ENCODE measurements at regions not wholly inside any gene's neighbourhood (a gene's known extent, or its start where the extent isn't known, plus 50 kb on each side); places are given as distances from the start of the nearest gene placed in this dataset.

GRCh38 chr1:234554218-234554697 lies 55.7 kb downstream of the IRF2BP2 start:
- no peak for DNase-seq

GRCh38 chr1:234553240-234554188 lies 56.5 kb downstream of the IRF2BP2 start:
- DNase-seq, result no peak

- no peak for DNase-seq
Measured at GRCh38 chr1:234551032-234551378, 59.0 kb downstream of the IRF2BP2 start.

- no peak for DNase-seq
Measured at GRCh38 chr1:234550341-234551031, 59.5 kb downstream of the IRF2BP2 start.

- DNase-seq, result no peak
Measured at GRCh38 chr1:234549447-234550021, 60.4 kb downstream of the IRF2BP2 start.

- DNase-seq, result no peak
Measured at GRCh38 chr1:234546890-234547788, 62.8 kb downstream of the IRF2BP2 start.

- no peak for DNase-seq
Measured at GRCh38 chr1:234546387-234546704, 63.6 kb downstream of the IRF2BP2 start.

- DNase-seq, result no peak
Measured at GRCh38 chr1:234545517-234546386, 64.2 kb downstream of the IRF2BP2 start.

GRCh38 chr1:234544087-234544579 lies 65.2 kb upstream of the TARBP1 start:
- peak; percentile 22 for DNase-seq

GRCh38 chr1:234543442-234544086 lies 64.6 kb upstream of the TARBP1 start:
- DNase-seq, result no peak

- DNase-seq, result no peak
Measured at GRCh38 chr1:234542211-234542850, 63.4 kb upstream of the TARBP1 start.

GRCh38 chr1:234541286-234541975 lies 62.5 kb upstream of the TARBP1 start:
- DNase-seq, result no peak

GRCh38 chr1:234540404-234540762 lies 61.4 kb upstream of the TARBP1 start:
- no peak for DNase-seq

GRCh38 chr1:234539666-234540403 lies 60.9 kb upstream of the TARBP1 start:
- DNase-seq, result no peak

GRCh38 chr1:234538930-234539649 lies 60.1 kb upstream of the TARBP1 start:
- DNase-seq, result no peak

- DNase-seq, result no peak
Measured at GRCh38 chr1:234538062-234538731, 59.2 kb upstream of the TARBP1 start.

- DNase-seq, result no peak
Measured at GRCh38 chr1:234537236-234537635, 58.3 kb upstream of the TARBP1 start.

GRCh38 chr1:234536741-234537140 lies 57.8 kb upstream of the TARBP1 start:
- DNase-seq, result no peak
